ENCODE measurements at regions not wholly inside any gene's neighbourhood (a gene's known extent, or its start where the extent isn't known, plus 50 kb on each side); places are given as distances from the start of the nearest gene placed in this dataset.

DNA sequence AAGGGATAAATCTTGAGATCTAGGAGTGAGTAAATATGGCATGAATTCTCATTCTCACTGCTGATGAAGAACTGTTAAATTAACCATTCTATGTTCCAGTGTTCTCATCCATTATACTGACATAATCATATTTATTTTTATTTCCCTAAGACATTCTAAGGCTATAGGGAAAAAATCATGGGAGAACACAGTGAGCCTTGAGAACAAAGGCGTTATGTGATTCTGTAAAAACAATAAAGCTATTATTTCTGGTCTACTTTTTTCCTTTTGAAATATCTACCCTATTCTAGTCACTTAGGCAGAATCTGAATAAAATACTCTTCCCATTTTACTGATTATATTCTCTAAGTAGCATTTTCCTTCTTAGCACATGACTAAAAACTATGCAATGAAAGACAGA, 155.7 kb upstream of the ADAMTS16 start:
- Histone ChIP-seq H3K79me2 (ENCODE audit: control insufficient read depth, insufficient read depth, low read length) (no peaks in the 10 kb centered on the region), H3K4me1 (ENCODE audit: control insufficient read depth, extremely low read depth, insufficient read depth, low read length) (no peaks in the 10 kb centered on the region), H3K4me2 (ENCODE audit: insufficient read depth, low read length) (no peak overlapping the region), H4K20me1 (replicated peaks; ENCODE audit: control insufficient read depth, extremely low read depth, insufficient read depth, low read length) (no peaks in the 10 kb centered on the region), H3K9me1 (replicated peaks; ENCODE audit: control insufficient read depth, extremely low read depth, insufficient read depth, low read length) (no peaks in the 10 kb centered on the region), H3K4me3 (replicated peaks in 1 of 3; ENCODE audit: insufficient read depth in 1 of 3, low read depth in 1 of 3, low read length in 3 of 3) (no peak overlapping the region), H3K9me3 (replicated peaks; ENCODE audit: control insufficient read depth, insufficient read depth, low read length) (no peaks in the 10 kb centered on the region), H3K27ac (ENCODE audit: insufficient read depth, low read depth, low read length) (no peak overlapping the region), H3K36me3 (ENCODE audit: control insufficient read depth in 2 of 2, extremely low read depth in 1 of 2, insufficient read depth in 2 of 2, low read length in 2 of 2) (no peaks in the 10 kb centered on the region), H3K9ac (replicated peaks; ENCODE audit: extremely low read depth, insufficient read depth, low read length) (no peak overlapping the region), H2AFZ (ENCODE audit: low read depth, low read length) (no peak overlapping the region), H3K27me3 (ENCODE audit: control insufficient read depth in 2 of 2, insufficient read depth in 2 of 2, low read length in 2 of 2) (no peaks in the 10 kb centered on the region)
- dilution Hi-C loops (cut with MboI; ENCODE audit: extremely low pct_ligation_motif_present, low sequenced_read_pairs) = no loop called here
- no peak for DNase-seq (ENCODE audit: low read depth, low spot score)
- ChIA-PET POLR2A (no interaction called here), CTCF (no interaction called here)
- TF ChIP-seq GATA2 (IDR thresholded peaks at IDR 0.05; ENCODE audit: insufficient read depth, insufficient read length, low read depth, low read length) (no peak), POLR2A (IDR thresholded peaks at IDR 0.05; ENCODE audit: low read depth, low read length) (no peak), POLR2AphosphoS5 (IDR thresholded peaks at IDR 0.05; ENCODE audit: insufficient read depth, low read depth, low read length) (no peak), MAX (IDR thresholded peaks at IDR 0.05; ENCODE audit: insufficient read depth, insufficient read length) (no peak), FOS (IDR thresholded peaks at IDR 0.05; ENCODE audit: borderline replicate concordance, insufficient read depth, low read length) (no peak)
- BruUV-seq (replicated peaks) = no TSS peak
- FAIRE-seq = no peak
- intact Hi-C loops (cut with micrococcal nuclease) = no loop called here

DNA sequence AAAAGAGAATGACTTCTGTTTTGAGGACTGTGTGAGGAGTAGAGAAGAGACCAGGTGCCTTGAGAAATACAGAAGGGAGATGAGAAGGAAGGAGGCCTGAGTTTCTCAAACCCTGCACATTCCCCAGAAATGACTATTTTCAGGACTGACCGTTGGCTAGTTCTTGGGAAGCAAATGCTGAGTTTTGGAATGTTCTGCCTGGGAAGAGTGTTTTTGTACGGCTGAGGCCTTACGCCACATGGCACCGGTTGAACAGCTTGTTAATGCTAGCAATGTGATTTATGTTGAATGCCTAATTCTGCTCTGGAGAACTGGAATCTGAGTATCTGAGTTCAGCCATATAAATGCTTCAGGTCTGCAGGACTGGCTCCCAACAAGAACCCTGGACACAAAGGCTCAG, 152.7 kb upstream of the ADAMTS16 start:
- Histone ChIP-seq H2AFZ (ENCODE audit: low read depth, low read length) (no peak overlapping the region), H3K4me1 (ENCODE audit: control insufficient read depth, extremely low read depth, insufficient read depth, low read length) (no peaks in the 10 kb centered on the region), H4K20me1 (replicated peaks; ENCODE audit: control insufficient read depth, extremely low read depth, insufficient read depth, low read length) (no peaks in the 10 kb centered on the region), H3K4me3 (replicated peaks in 1 of 3; ENCODE audit: insufficient read depth in 1 of 3, low read depth in 1 of 3, low read length in 3 of 3) (no peak overlapping the region), H3K36me3 (ENCODE audit: control insufficient read depth in 2 of 2, extremely low read depth in 1 of 2, insufficient read depth in 2 of 2, low read length in 2 of 2) (no peaks in the 10 kb centered on the region), H3K79me2 (ENCODE audit: control insufficient read depth, insufficient read depth, low read length) (no peaks in the 10 kb centered on the region), H3K9ac (replicated peaks; ENCODE audit: extremely low read depth, insufficient read depth, low read length) (no peak overlapping the region), H3K4me2 (ENCODE audit: insufficient read depth, low read length) (no peak overlapping the region), H3K9me1 (replicated peaks; ENCODE audit: control insufficient read depth, extremely low read depth, insufficient read depth, low read length) (no peaks in the 10 kb centered on the region), H3K27me3 (ENCODE audit: control insufficient read depth in 2 of 2, insufficient read depth in 2 of 2, low read length in 2 of 2) (no peaks in the 10 kb centered on the region), H3K9me3 (replicated peaks; ENCODE audit: control insufficient read depth, insufficient read depth, low read length) (no peaks in the 10 kb centered on the region), H3K27ac (ENCODE audit: insufficient read depth, low read depth, low read length) (no peak overlapping the region)
- dilution Hi-C loops (cut with MboI; ENCODE audit: extremely low pct_ligation_motif_present, low sequenced_read_pairs) = no loop called here
- intact Hi-C loops (cut with micrococcal nuclease) = no loop called here
- ChIA-PET CTCF (no interaction called here), POLR2A (no interaction called here)
- no TSS peak for BruUV-seq (replicated peaks)
- no peak for TF ChIP-seq MAX (IDR thresholded peaks at IDR 0.05; ENCODE audit: insufficient read depth, insufficient read length)
- TF ChIP-seq POLR2AphosphoS5 (IDR thresholded peaks at IDR 0.05; ENCODE audit: insufficient read depth, low read depth, low read length) = no peak
- no peak for TF ChIP-seq FOS (IDR thresholded peaks at IDR 0.05; ENCODE audit: borderline replicate concordance, insufficient read depth, low read length)
- TF ChIP-seq JUN (IDR thresholded peaks at IDR 0.05; ENCODE audit: borderline replicate concordance, insufficient read depth, insufficient read length, low read depth) = no peak
- no peak for TF ChIP-seq GATA2 (IDR thresholded peaks at IDR 0.05; ENCODE audit: insufficient read depth, insufficient read length, low read depth, low read length)
- TF ChIP-seq POLR2A (IDR thresholded peaks at IDR 0.05; ENCODE audit: low read depth, low read length) = no peak
- no peak for TF ChIP-seq MYC (IDR thresholded peaks at IDR 0.05; ENCODE audit: low read depth, low read length)
- TF ChIP-seq, protein P1, sequence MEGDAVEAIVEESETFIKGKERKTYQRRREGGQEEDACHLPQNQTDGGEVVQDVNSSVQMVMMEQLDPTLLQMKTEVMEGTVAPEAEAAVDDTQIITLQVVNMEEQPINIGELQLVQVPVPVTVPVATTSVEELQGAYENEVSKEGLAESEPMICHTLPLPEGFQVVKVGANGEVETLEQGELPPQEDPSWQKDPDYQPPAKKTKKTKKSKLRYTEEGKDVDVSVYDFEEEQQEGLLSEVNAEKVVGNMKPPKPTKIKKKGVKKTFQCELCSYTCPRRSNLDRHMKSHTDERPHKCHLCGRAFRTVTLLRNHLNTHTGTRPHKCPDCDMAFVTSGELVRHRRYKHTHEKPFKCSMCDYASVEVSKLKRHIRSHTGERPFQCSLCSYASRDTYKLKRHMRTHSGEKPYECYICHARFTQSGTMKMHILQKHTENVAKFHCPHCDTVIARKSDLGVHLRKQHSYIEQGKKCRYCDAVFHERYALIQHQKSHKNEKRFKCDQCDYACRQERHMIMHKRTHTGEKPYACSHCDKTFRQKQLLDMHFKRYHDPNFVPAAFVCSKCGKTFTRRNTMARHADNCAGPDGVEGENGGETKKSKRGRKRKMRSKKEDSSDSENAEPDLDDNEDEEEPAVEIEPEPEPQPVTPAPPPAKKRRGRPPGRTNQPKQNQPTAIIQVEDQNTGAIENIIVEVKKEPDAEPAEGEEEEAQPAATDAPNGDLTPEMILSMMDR (IDR thresholded peaks at IDR 0.05; ENCODE audit: extremely low read depth in 1 of 2, insufficient read depth in 1 of 2, low read depth in 1 of 2, low read length in 2 of 2) = no peak
- no peak for DNase-seq (ENCODE audit: low read depth, low spot score)
- FAIRE-seq = no peak
